Epithelial cell of esophagus (primary cell): ENCODE measurements at regions not wholly inside any gene's neighbourhood (a gene's known extent, or its start where the extent isn't known, plus 50 kb on each side); places are given as distances from the start of the nearest gene placed in this dataset.
"Not testable (repeated sequence)": the region's sequence is repeated elsewhere in the genome, so short reads cannot be mapped to it uniquely, and the experiment has no call there.

ENCODE experiments used
- DNase-seq: peaks from one replicate; pipeline ENCODE4 v3.0.0; 2010; ENCODE audit warnings: low read depth
- H3K4me3 ChIP-seq: 2 replicates; pipeline ENCODE4 v1.5.1; 2011; ENCODE audit warnings: mild to moderate bottlenecking, low read length, control low read depth
- CTCF ChIP-seq: IDR thresholded peaks from 2 replicates; pipeline ENCODE4 v1.5.1; 2011; ENCODE audit warnings: low read depth, mild to moderate bottlenecking, low read length, control low read depth, inconsistent platforms; ENCODE audit not compliant: insufficient read depth; ENCODE audit errors: missing control alignments

DNA sequence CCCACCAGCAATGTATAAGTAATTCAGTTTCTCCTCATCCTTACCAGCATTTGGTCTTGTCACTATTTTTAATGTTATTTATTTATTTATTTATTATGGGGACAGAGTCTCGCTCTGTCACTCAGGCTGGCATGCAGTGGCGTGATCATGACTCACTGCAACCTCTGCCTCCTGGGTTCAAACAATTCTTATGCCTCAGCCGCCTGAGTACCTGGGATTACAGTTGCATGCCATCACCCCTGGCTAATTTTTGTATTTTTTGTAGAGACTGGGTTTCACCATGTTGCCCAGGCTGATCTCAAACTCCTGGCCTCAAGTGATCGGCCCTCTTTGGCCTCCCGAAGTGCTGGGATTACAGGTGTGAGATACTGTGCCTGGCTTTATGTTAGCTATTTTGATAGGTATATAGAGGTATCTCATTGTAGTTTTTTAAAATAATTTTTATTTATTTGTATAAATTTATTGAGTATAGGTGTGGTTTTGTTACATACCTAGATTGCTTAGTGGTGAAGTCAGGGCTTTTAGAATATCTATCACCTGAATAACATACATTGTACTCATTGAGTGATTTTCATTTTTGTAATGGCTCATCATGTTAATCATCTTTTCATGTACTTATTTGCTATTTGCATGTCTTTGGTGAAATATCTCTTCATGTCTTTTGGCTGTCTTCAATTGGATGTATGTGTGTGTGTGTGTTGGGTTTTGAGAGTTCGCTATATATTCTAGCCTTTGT, 53.3 kb downstream of the TANC2 start:
- DNase-seq, result peak; percentile 72
- no peak overlapping the region for H3K4me3 ChIP-seq
- TF ChIP-seq CTCF, result no peak

- TF ChIP-seq CTCF, result no peak
- no peak overlapping the region for H3K4me3 ChIP-seq
- DNase-seq, result no peak
These were observed 56.5 kb downstream of the TANC2 start for GRCh38 chr17:63022567-63022966.

DNA sequence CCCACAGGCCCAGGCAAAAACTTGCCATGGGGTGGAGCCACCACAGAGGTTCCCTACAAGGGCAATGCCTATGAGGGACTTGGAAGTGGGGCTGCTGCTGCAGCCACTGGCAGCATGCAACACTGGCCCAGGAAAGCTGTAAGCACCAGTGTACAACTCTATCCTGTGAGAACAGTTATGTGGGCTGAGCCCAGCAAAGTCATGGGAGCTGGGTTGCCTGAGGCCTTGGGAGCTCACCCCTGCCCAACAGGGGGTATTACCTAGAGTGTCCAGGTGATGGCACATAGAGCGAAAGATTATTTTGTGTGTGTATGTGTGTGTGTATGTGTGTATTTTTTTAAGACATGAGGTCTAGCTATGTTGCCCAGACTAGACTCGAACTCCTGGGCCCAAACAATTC, 57.0 kb downstream of the TANC2 start:
- no peak for DNase-seq
- TF ChIP-seq CTCF, result no peak
- H3K4me3 ChIP-seq, result no peak overlapping the region

- TF ChIP-seq CTCF, result no peak
- H3K4me3 ChIP-seq, result no peak overlapping the region
- DNase-seq, result no peak
These were observed 58.2 kb downstream of the TANC2 start for GRCh38 chr17:63024201-63024600.

GRCh38 chr17:63024716-63025115, 58.7 kb downstream of the TANC2 start:
- no peak for TF ChIP-seq CTCF
- peak; percentile 14 for DNase-seq
- no peak overlapping the region for H3K4me3 ChIP-seq

- not testable (repeated sequence) for DNase-seq, H3K4me3 ChIP-seq
These were observed 59.6 kb downstream of the TANC2 start for GRCh38 chr17:63025637-63026036.

- TF ChIP-seq CTCF, result no peak
- DNase-seq, result peak; percentile 52
- H3K4me3 ChIP-seq, result no peak overlapping the region
These were observed 63.5 kb downstream of the TANC2 start for GRCh38 chr17:63029541-63029940.
